HepG2 (cell line): ENCODE measurements at regions not wholly inside any gene's neighbourhood (a gene's known extent, or its start where the extent isn't known, plus 50 kb on each side); places are given as distances from the start of the nearest gene placed in this dataset.

Source experiments
- ATAC-seq: fragments of 200-7000 bp; cut with Tn5 transposase; 3 replicates; pipeline ENCODE4 v1.9.1; 2020; ENCODE audit warnings: mild to moderate bottlenecking, moderate library complexity
- BruUV-seq: library from RNA; stranded (reverse); fragments of 400-500 nt; replicated peaks from 2 replicates; lab custom pipeline; 2021; lab: Mats Ljungman, UMichigan
- CTCF ChIA-PET: fragments of 300-600 bp; formaldehyde crosslinking; extraction: SDS; loops from one replicate; lab custom pipeline; 2021; ENCODE audit warnings: low total read pairs, inconsistent platforms, low intra/inter-chr PET ratio; lab: Yijun Ruan, JAX
- POLR2A ChIA-PET: fragments of 350-600 bp; sonication (Branson Sonifier 250); formaldehyde crosslinking; loops from one replicate; lab custom pipeline; 2020; ENCODE audit warnings: antibody characterized with exemption, inconsistent platforms; lab: Yijun Ruan, JAX
- DNase-seq: peaks from one replicate; pipeline ENCODE4 v3.0.0-alpha.2; 2015; ENCODE audit warnings: low spot score
- FAIRE-seq: peaks from 3 replicates; lab custom pipeline; 2011; peaks lifted over from hg19 to GRCh38; lab: Jason Lieb, UNC
- H2AFZ ChIP-seq: one replicate; pipeline ENCODE4 v1.6.1; 2011; ENCODE audit warnings: low read length, inconsistent platforms
- H3K27ac ChIP-seq: fragments of 300-600 bp; 3 replicates; pipeline ENCODE4 v1.8.0; 2011; ENCODE audit warnings: mixed run types, mild to moderate bottlenecking, mixed read lengths, low read length, inconsistent platforms; ENCODE audit not compliant: insufficient read depth; ENCODE audit errors: extremely low read length
- H3K27me3 ChIP-seq, 2 experiments: fragments of 200-600 bp in 1 of 2; 2 replicates in 1 of 2; 3 replicates in 1 of 2; pipeline versions ENCODE4 v1.6.0 to v1.8.0; 2011; ENCODE audit warnings: low read length in 2 of 2, mild to moderate bottlenecking in 2 of 2, moderate library complexity in 2 of 2, inconsistent platforms in 1 of 2; ENCODE audit not compliant: insufficient read depth in 2 of 2, control insufficient read depth in 1 of 2
- H3K36me3 ChIP-seq, 2 experiments: fragments of 200-600 bp in 1 of 2; replicated peaks in 1 of 2; 2 replicates in 1 of 2; 3 replicates in 1 of 2; pipeline versions ENCODE4 v1.5.1 to v1.8.0; 2011; ENCODE audit warnings: low read length in 2 of 2, inconsistent platforms in 1 of 2; ENCODE audit not compliant: insufficient read depth in 2 of 2, control insufficient read depth in 1 of 2
- H3K4me1 ChIP-seq: 2 replicates; pipeline ENCODE4 v1.5.1; 2012; ENCODE audit warnings: low read length, inconsistent platforms; ENCODE audit not compliant: insufficient read depth
- H3K4me2 ChIP-seq: 2 replicates; pipeline ENCODE4 v1.6.0; 2011; ENCODE audit warnings: low read depth, low read length, inconsistent platforms
- H3K4me3 ChIP-seq, 3 experiments: fragments of 200-600 bp in 1 of 3; sonication (generic), shearing (Covaris generic) in 1 of 3; replicated peaks in 1 of 3; 2 replicates each; pipeline ENCODE4 v1.5.1; 2011 to 2016; ENCODE audit warnings: low read length in 3 of 3, inconsistent platforms in 2 of 3, low read depth in 2 of 3, mild to moderate bottlenecking in 2 of 3, control low read depth in 1 of 3, mixed read lengths in 1 of 3; ENCODE audit not compliant: insufficient read depth in 1 of 3
- H3K79me2 ChIP-seq: one replicate; pipeline ENCODE4 v1.6.1; 2011; ENCODE audit warnings: low read length, inconsistent platforms; ENCODE audit not compliant: insufficient read depth
- H3K9ac ChIP-seq: 2 replicates; pipeline ENCODE4 v1.6.0; 2011; ENCODE audit warnings: mild to moderate bottlenecking, low read depth, low read length, inconsistent platforms; ENCODE audit not compliant: insufficient read depth
- H3K9me3 ChIP-seq: 2 replicates; pipeline ENCODE4 v1.5.1; 2012; ENCODE audit warnings: mild to moderate bottlenecking, low read length
- H4K20me1 ChIP-seq: 2 replicates; pipeline ENCODE4 v1.6.0; 2011; ENCODE audit warnings: inconsistent platforms, mild to moderate bottlenecking, low read length, moderate library complexity; ENCODE audit not compliant: insufficient read depth
- ATF2 ChIP-seq: sonication (generic); formaldehyde crosslinking; IDR thresholded peaks from 2 replicates; pipeline ENCODE4 v1.4.0; 2020; ENCODE audit warnings: missing genetic modification reagents
- HOMEZ ChIP-seq: IDR thresholded peaks from 2 replicates; pipeline ENCODE4 v1.6.1; 2016; ENCODE audit warnings: low read depth
- HOXA7 ChIP-seq: sonication (generic); formaldehyde crosslinking; IDR thresholded peaks from 2 replicates; pipeline ENCODE4 v1.8.1; 2022; ENCODE audit warnings: mild to moderate bottlenecking, missing genetic modification reagents, moderate library complexity
- ISL2 ChIP-seq: sonication (generic); formaldehyde crosslinking; IDR thresholded peaks from 2 replicates; pipeline ENCODE4 v1.5.0; 2020; ENCODE audit warnings: missing genetic modification reagents
- NR2F2 ChIP-seq: IDR thresholded peaks from 2 replicates; pipeline ENCODE4 v1.6.1; 2012; ENCODE audit warnings: low read depth, inconsistent platforms, borderline replicate concordance
- ZBTB26 ChIP-seq: IDR thresholded peaks from 2 replicates; pipeline ENCODE4 v1.6.1; 2016; ENCODE audit warnings: missing compliant biosample characterization, missing genetic modification reagents, borderline replicate concordance
- ZBTB39 ChIP-seq: sonication (generic); formaldehyde crosslinking; IDR thresholded peaks from 2 replicates; pipeline ENCODE4 v1.5.0; 2020; ENCODE audit warnings: missing genetic modification reagents
- ZFY ChIP-seq: sonication (generic); formaldehyde crosslinking; IDR thresholded peaks from 2 replicates; pipeline ENCODE4 v1.4.0; 2020; ENCODE audit warnings: missing genetic modification reagents
- ZNF772 ChIP-seq: sonication (generic); formaldehyde crosslinking; IDR thresholded peaks from 2 replicates; pipeline ENCODE4 v1.5.0; 2020; ENCODE audit warnings: mild to moderate bottlenecking, missing genetic modification reagents
- WGBS: methylation state at CpG from one replicate; pipeline ENCODE4 v1.1.6; 2017; ENCODE audit warnings: low lambda C conversion rate; 5-methylcytosine and 5-hydroxymethylcytosine counted together
- in situ Hi-C: cut with HindIII; loops from 2 replicates; pipeline ENCODE4 v1.10.0; 2017; ENCODE audit warnings: low pct_unique_long_range_greater_than_20kb; ENCODE audit not compliant: extremely low pct_ligation_motif_present
- intact Hi-C: fragments of 100-400 bp; cut with micrococcal nuclease; formaldehyde crosslinking; loops from one replicate; pipeline ENCODE4 v1.10.0; 2022; ENCODE audit not compliant: unreplicated experiment

GRCh38 chr1:4292861-4293260 is 361.5 kb upstream of the AJAP1 start:
- Histone ChIP-seq H3K9me3 (peaks cover 5% of the 10 kb centered on the region), H3K9ac (no peak overlapping the region), H4K20me1 (no peaks in the 10 kb centered on the region), H2AFZ (no peak overlapping the region), H3K79me2 (no peaks in the 10 kb centered on the region), H3K4me2 (no peak overlapping the region), H3K4me3 (no peak overlapping the region), H3K4me1 (no peaks in the 10 kb centered on the region), H3K36me3 (no peaks in the 10 kb centered on the region), H3K27ac (no peak overlapping the region), H3K27me3 (no peaks in the 10 kb centered on the region; a peak in 1 of 5 replicates)
- in situ Hi-C loops (no loop called here), intact Hi-C loops (no loop called here)
- TF ChIP-seq ZBTB39 (no peak), ZNF772 (no peak), NR2F2 (no peak), HOXA7 (no peak), ATF2 (CRISPR knock-in tag) (no peak), ZFY (no peak), HOMEZ (CRISPR knock-in tag) (no peak), ZBTB26 (CRISPR knock-in tag) (no peak), ISL2 (CRISPR knock-in tag) (no peak)
- BruUV-seq, result no TSS peak
- POLR2A ChIA-PET, result no interaction called here
- CTCF ChIA-PET, result no interaction called here
- no peak for FAIRE-seq
- no peak for DNase-seq
- no peak for ATAC-seq
- 61% methylated on average over 8 of the region's 8 CpGs for WGBS
